ENCODE measurements at regions not wholly inside any gene's neighbourhood (a gene's known extent, or its start where the extent isn't known, plus 50 kb on each side); places are given as distances from the start of the nearest gene placed in this dataset.

GRCh38 chr16:85208181-85208580 lies 95.9 kb upstream of the CIBAR2 start:
- TF ChIP-seq CTCF (IDR thresholded peaks at IDR 0.05; ENCODE audit: borderline replicate concordance, extremely low read depth, low read length, poor library complexity, severe bottlenecking) (no peak), EZH2 (IDR thresholded peaks at IDR 0.05; ENCODE audit: borderline replicate concordance, low read depth, low read length, severe bottlenecking) (no peak)
